ENCODE measurements at regions not wholly inside any gene's neighbourhood (a gene's known extent, or its start where the extent isn't known, plus 50 kb on each side); places are given as distances from the start of the nearest gene placed in this dataset.

GRCh38 chr14:86714575-86714974 is 1184.6 kb downstream of the FLRT2 start:
- H3K4me3 Mint-ChIP-seq (ENCODE audit: unreplicated experiment), result no peak overlapping the region
- H3K4me1 Mint-ChIP-seq (ENCODE audit: unreplicated experiment), result no peaks in the 10 kb centered on the region
- no peak for TF ChIP-seq CTCF (IDR thresholded peaks at IDR 0.05; ENCODE audit: unreplicated experiment)
- no peaks in the 10 kb centered on the region for H3K9me3 Mint-ChIP-seq (ENCODE audit: unreplicated experiment)
- no peaks in the 10 kb centered on the region for H3K36me3 Mint-ChIP-seq (ENCODE audit: low read depth, unreplicated experiment)
- DNase-seq (ENCODE audit: low spot score), result no peak
- peaks cover 2% of the 10 kb centered on the region for H3K27me3 Mint-ChIP-seq (ENCODE audit: unreplicated experiment)
- no peak overlapping the region for H3K27ac Mint-ChIP-seq (ENCODE audit: unreplicated experiment)

- TF ChIP-seq CTCF (IDR thresholded peaks at IDR 0.05; ENCODE audit: unreplicated experiment), result no peak
- H3K36me3 Mint-ChIP-seq (ENCODE audit: low read depth, unreplicated experiment), result no peaks in the 10 kb centered on the region
- no peak for DNase-seq (ENCODE audit: low spot score)
- H3K4me1 Mint-ChIP-seq (ENCODE audit: unreplicated experiment), result no peaks in the 10 kb centered on the region
- no peaks in the 10 kb centered on the region for H3K9me3 Mint-ChIP-seq (ENCODE audit: unreplicated experiment)
- no peak overlapping the region for H3K27ac Mint-ChIP-seq (ENCODE audit: unreplicated experiment)
- no peak overlapping the region for H3K4me3 Mint-ChIP-seq (ENCODE audit: unreplicated experiment)
- H3K27me3 Mint-ChIP-seq (ENCODE audit: unreplicated experiment), result peaks cover 2% of the 10 kb centered on the region
Observed at GRCh38 chr14:86714153-86714552, 1184.2 kb downstream of the FLRT2 start.

GRCh38 chr14:86712727-86713126 is 1182.8 kb downstream of the FLRT2 start:
- TF ChIP-seq CTCF (IDR thresholded peaks at IDR 0.05; ENCODE audit: unreplicated experiment), result no peak
- DNase-seq (ENCODE audit: low spot score), result no peak
- no peaks in the 10 kb centered on the region for H3K9me3 Mint-ChIP-seq (ENCODE audit: unreplicated experiment)
- no peak overlapping the region for H3K4me3 Mint-ChIP-seq (ENCODE audit: unreplicated experiment)
- H3K36me3 Mint-ChIP-seq (ENCODE audit: low read depth, unreplicated experiment), result no peaks in the 10 kb centered on the region
- H3K27ac Mint-ChIP-seq (ENCODE audit: unreplicated experiment), result no peak overlapping the region
- no peaks in the 10 kb centered on the region for H3K4me1 Mint-ChIP-seq (ENCODE audit: unreplicated experiment)
- H3K27me3 Mint-ChIP-seq (ENCODE audit: unreplicated experiment), result peaks cover 2% of the 10 kb centered on the region

GRCh38 chr14:86712176-86712575 is 1182.2 kb downstream of the FLRT2 start:
- Mint-ChIP-seq H3K4me1 (ENCODE audit: unreplicated experiment) (no peaks in the 10 kb centered on the region), H3K36me3 (ENCODE audit: low read depth, unreplicated experiment) (no peaks in the 10 kb centered on the region), H3K4me3 (ENCODE audit: unreplicated experiment) (no peak overlapping the region), H3K27ac (ENCODE audit: unreplicated experiment) (no peak overlapping the region), H3K27me3 (ENCODE audit: unreplicated experiment) (peaks cover 2% of the 10 kb centered on the region), H3K9me3 (ENCODE audit: unreplicated experiment) (no peaks in the 10 kb centered on the region)
- DNase-seq (ENCODE audit: low spot score), result no peak
- TF ChIP-seq CTCF (IDR thresholded peaks at IDR 0.05; ENCODE audit: unreplicated experiment), result no peak

GRCh38 chr14:86708846-86709339 is 1178.9 kb downstream of the FLRT2 start:
- Mint-ChIP-seq H3K27ac (ENCODE audit: unreplicated experiment) (no peak overlapping the region), H3K4me3 (ENCODE audit: unreplicated experiment) (no peak overlapping the region), H3K36me3 (ENCODE audit: low read depth, unreplicated experiment) (no peaks in the 10 kb centered on the region), H3K9me3 (ENCODE audit: unreplicated experiment) (no peaks in the 10 kb centered on the region), H3K27me3 (ENCODE audit: unreplicated experiment) (no peaks in the 10 kb centered on the region), H3K4me1 (ENCODE audit: unreplicated experiment) (no peaks in the 10 kb centered on the region)
- no peak for DNase-seq (ENCODE audit: low spot score)
- TF ChIP-seq CTCF (IDR thresholded peaks at IDR 0.05; ENCODE audit: unreplicated experiment), result no peak
